ENCODE measurements at regions not wholly inside any gene's neighbourhood (a gene's known extent, or its start where the extent isn't known, plus 50 kb on each side); places are given as distances from the start of the nearest gene placed in this dataset.

DNA sequence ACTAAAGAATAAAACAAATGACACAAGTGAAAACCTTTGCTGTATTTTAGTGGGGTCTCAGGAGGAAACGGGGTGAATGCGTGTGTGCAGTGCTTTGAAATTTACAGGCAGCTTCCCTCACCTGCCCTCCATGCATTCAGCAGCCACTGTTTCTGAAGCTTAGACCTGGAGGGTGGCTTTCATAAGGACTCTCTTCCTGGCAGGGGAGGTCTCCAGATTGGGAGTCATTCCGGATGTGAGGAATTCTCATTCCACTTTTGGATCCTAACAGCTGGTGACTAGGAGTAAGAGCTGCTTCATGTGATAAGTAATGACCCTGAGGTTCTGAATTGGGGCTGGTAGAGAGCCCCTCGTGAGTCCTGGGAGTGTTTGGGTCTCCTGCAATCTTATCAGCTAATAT lies 192.5 kb downstream of the SH3BP4 start:
- Histone ChIP-seq H3K36me3 (replicated peaks; ENCODE audit: insufficient read depth, low read length) (no peaks in the 10 kb centered on the region), H3K4me2 (ENCODE audit: low read depth, low read length) (no peak overlapping the region), H3K9ac (ENCODE audit: low read length) (no peak overlapping the region), H3F3A (ENCODE audit: insufficient read depth, low read length) (no peaks in the 10 kb centered on the region), H3K27me3 (replicated peaks; ENCODE audit: insufficient read depth, low read length) (no peaks in the 10 kb centered on the region), H3K27ac (ENCODE audit: low read length) (no peak overlapping the region), H2AFZ (ENCODE audit: low read length) (no peak overlapping the region), H3K9me2 (replicated peaks; ENCODE audit: insufficient read depth, low read length) (no peaks in the 10 kb centered on the region), H4K20me1 (ENCODE audit: insufficient read depth, low read length) (no peaks in the 10 kb centered on the region), H3K4me1 (ENCODE audit: low read length) (peaks cover 7% of the 10 kb centered on the region; the same call in 1 of the 2 replicates), H3K79me2 (ENCODE audit: low read length) (no peaks in the 10 kb centered on the region), H3K4me3 (ENCODE audit: low read length) (no peak overlapping the region), H3K9me3 (replicated peaks; ENCODE audit: insufficient read depth, low read length) (no peaks in the 10 kb centered on the region)
- TF ChIP-seq CTCF (IDR thresholded peaks at IDR 0.05; ENCODE audit: low read length): no peak
- TF ChIP-seq EZH2 (optimal IDR thresholded peaks at IDR 0.05; ENCODE audit: low read depth, low read length): no peak
- TF ChIP-seq EZH2phosphoT487 (IDR thresholded peaks at IDR 0.05; ENCODE audit: low read length): no peak
- DNase-seq: no peak

- DNase-seq: no peak
- no peaks in the 10 kb centered on the region for H3K27me3 ChIP-seq (replicated peaks; ENCODE audit: insufficient read depth, low read length)
- H3K4me2 ChIP-seq (ENCODE audit: low read depth, low read length): no peak overlapping the region
- H3K36me3 ChIP-seq (replicated peaks; ENCODE audit: insufficient read depth, low read length): no peaks in the 10 kb centered on the region
- H2AFZ ChIP-seq (ENCODE audit: low read length): no peak overlapping the region
- H3K4me3 ChIP-seq (ENCODE audit: low read length): no peak overlapping the region
- H3K9me2 ChIP-seq (replicated peaks; ENCODE audit: insufficient read depth, low read length): no peaks in the 10 kb centered on the region
- H3K79me2 ChIP-seq (ENCODE audit: low read length): no peaks in the 10 kb centered on the region
- peaks cover 7% of the 10 kb centered on the region; the same call in 1 of the 2 replicates for H3K4me1 ChIP-seq (ENCODE audit: low read length)
- no peak overlapping the region for H3K9ac ChIP-seq (ENCODE audit: low read length)
- H3K9me3 ChIP-seq (replicated peaks; ENCODE audit: insufficient read depth, low read length): no peaks in the 10 kb centered on the region
- H4K20me1 ChIP-seq (ENCODE audit: insufficient read depth, low read length): no peaks in the 10 kb centered on the region
- no peak overlapping the region for H3K27ac ChIP-seq (ENCODE audit: low read length)
- no peaks in the 10 kb centered on the region for H3F3A ChIP-seq (ENCODE audit: insufficient read depth, low read length)
- TF ChIP-seq EZH2phosphoT487 (IDR thresholded peaks at IDR 0.05; ENCODE audit: low read length) (no peak), EZH2 (optimal IDR thresholded peaks at IDR 0.05; ENCODE audit: low read depth, low read length) (no peak), CTCF (IDR thresholded peaks at IDR 0.05; ENCODE audit: low read length) (no peak)
These were observed 194.4 kb downstream of the SH3BP4 start for GRCh38 chr2:235146206-235146605.

DNA sequence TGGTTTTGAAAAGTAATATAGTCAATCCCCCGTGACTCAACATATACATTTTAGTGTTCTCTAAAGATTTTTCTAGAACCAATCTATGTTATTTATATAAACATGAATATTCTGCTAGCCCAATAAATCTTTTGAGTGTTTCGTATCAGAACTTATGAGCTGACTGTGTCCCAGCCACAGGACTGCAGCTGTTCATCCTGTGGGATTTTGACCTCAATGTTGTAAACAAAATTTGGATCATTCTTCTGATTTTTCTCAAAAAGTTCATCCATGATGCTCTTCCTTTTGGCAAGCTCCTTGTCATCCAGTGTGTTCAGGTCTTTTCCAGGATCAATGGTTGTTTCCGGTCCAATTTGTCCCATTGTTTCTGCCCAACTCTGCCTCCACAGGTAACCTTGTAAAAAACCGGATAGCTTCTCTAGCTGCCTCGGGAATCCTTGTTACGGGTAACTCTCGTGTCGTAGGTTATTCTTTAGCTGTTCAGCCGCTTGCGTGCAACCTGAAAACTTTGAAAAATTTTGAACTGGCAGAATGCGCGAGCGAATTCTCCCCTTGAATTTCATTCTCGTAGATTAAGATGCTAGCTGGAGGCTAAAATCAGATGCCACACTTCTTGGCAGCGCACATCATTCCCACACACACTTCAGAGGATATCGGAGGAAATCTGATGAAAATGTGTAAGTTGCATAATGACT lies 195.2 kb downstream of the SH3BP4 start:
- no peaks in the 10 kb centered on the region for H3K9me3 ChIP-seq (replicated peaks; ENCODE audit: insufficient read depth, low read length)
- H3K27me3 ChIP-seq (replicated peaks; ENCODE audit: insufficient read depth, low read length): no peaks in the 10 kb centered on the region
- no peaks in the 10 kb centered on the region for H4K20me1 ChIP-seq (ENCODE audit: insufficient read depth, low read length)
- H3K9me2 ChIP-seq (replicated peaks; ENCODE audit: insufficient read depth, low read length): no peaks in the 10 kb centered on the region
- peaks cover 7% of the 10 kb centered on the region; the same call in 1 of the 2 replicates for H3K4me1 ChIP-seq (ENCODE audit: low read length)
- H2AFZ ChIP-seq (ENCODE audit: low read length): no peak overlapping the region
- no peak overlapping the region for H3K4me2 ChIP-seq (ENCODE audit: low read depth, low read length)
- TF ChIP-seq EZH2phosphoT487 (IDR thresholded peaks at IDR 0.05; ENCODE audit: low read length): no peak
- no peak for TF ChIP-seq CTCF (IDR thresholded peaks at IDR 0.05; ENCODE audit: low read length)
- no peak for TF ChIP-seq EZH2 (optimal IDR thresholded peaks at IDR 0.05; ENCODE audit: low read depth, low read length)
- no peaks in the 10 kb centered on the region for H3K36me3 ChIP-seq (replicated peaks; ENCODE audit: insufficient read depth, low read length)
- H3F3A ChIP-seq (ENCODE audit: insufficient read depth, low read length): no peaks in the 10 kb centered on the region
- H3K4me3 ChIP-seq (ENCODE audit: low read length): no peak overlapping the region
- H3K79me2 ChIP-seq (ENCODE audit: low read length): no peaks in the 10 kb centered on the region
- H3K27ac ChIP-seq (ENCODE audit: low read length): no peak overlapping the region
- no peak overlapping the region for H3K9ac ChIP-seq (ENCODE audit: low read length)
- DNase-seq: no peak

All from MM.1S (cell line).